ENCODE measurements at regions not wholly inside any gene's neighbourhood (a gene's known extent, or its start where the extent isn't known, plus 50 kb on each side); places are given as distances from the start of the nearest gene placed in this dataset.

GRCh38 chr12:126474703-126475102 lies 1409.5 kb downstream of the AACS start:
- DNase-seq, result no peak

GRCh38 chr12:126480451-126480850 lies 1415.2 kb downstream of the AACS start:
- DNase-seq, result no peak

- DNase-seq, result no peak
Observed at GRCh38 chr12:126481688-126482087, 1416.5 kb downstream of the AACS start.

- DNase-seq, result no peak
Observed at GRCh38 chr12:126482238-126482889, 1417.1 kb downstream of the AACS start.

- no peak for DNase-seq
Observed at GRCh38 chr12:126483145-126484068, 1418.2 kb downstream of the AACS start.

GRCh38 chr12:126487431-126487980 lies 1422.3 kb downstream of the AACS start:
- DNase-seq, result no peak

GRCh38 chr12:126488806-126489205 lies 1423.6 kb downstream of the AACS start:
- no peak for DNase-seq

GRCh38 chr12:126492181-126492580 lies 1426.9 kb downstream of the AACS start:
- no peak for DNase-seq

GRCh38 chr12:126493366-126494108 lies 1428.3 kb downstream of the AACS start:
- no peak for DNase-seq

GRCh38 chr12:126496201-126496600 lies 1431.0 kb downstream of the AACS start:
- DNase-seq, result no peak

GRCh38 chr12:126506426-126507182 lies 1441.4 kb downstream of the AACS start:
- DNase-seq, result no peak

GRCh38 chr12:126507231-126507630 lies 1442.0 kb downstream of the AACS start:
- DNase-seq, result no peak

- DNase-seq, result no peak
Observed at GRCh38 chr12:126509572-126509971, 1444.3 kb downstream of the AACS start.

GRCh38 chr12:126510630-126511029 lies 1445.4 kb downstream of the AACS start:
- no peak for DNase-seq

GRCh38 chr12:126512916-126513913 lies 1448.0 kb downstream of the AACS start:
- peak in 1 of 14 donors; percentile 1 for DNase-seq

- no peak for DNase-seq
Observed at GRCh38 chr12:126518596-126519200, 1453.5 kb downstream of the AACS start.

GRCh38 chr12:126519833-126520232 lies 1454.6 kb downstream of the AACS start:
- no peak for DNase-seq

GRCh38 chr12:126523891-126524290 lies 1458.7 kb downstream of the AACS start:
- no peak for DNase-seq

GRCh38 chr12:126534495-126534894 lies 1469.3 kb downstream of the AACS start:
- no peak for DNase-seq

- DNase-seq, result no peak
Observed at GRCh38 chr12:126534942-126535341, 1469.7 kb downstream of the AACS start.

All from C1 segment of cervical spinal cord (tissue), 14 donors.